ENCODE measurements at regions not wholly inside any gene's neighbourhood (a gene's known extent, or its start where the extent isn't known, plus 50 kb on each side); places are given as distances from the start of the nearest gene placed in this dataset.

- 95% methylated on average over 2 of the region's 5 CpGs for WGBS (ENCODE audit: insufficient coverage, low lambda C conversion rate)
- no peaks in the 10 kb centered on the region for H3K9me3 ChIP-seq (ENCODE audit: control insufficient read depth, low read depth, low read length)
Measured at GRCh38 chr1:65728504-65728903, 64.2 kb upstream of the PDE4B start.

GRCh38 chr1:65729259-65729658, 63.4 kb upstream of the PDE4B start:
- no peaks in the 10 kb centered on the region for H3K4me1 ChIP-seq (ENCODE audit: control insufficient read depth, insufficient read depth, low read length)
- no peak overlapping the region for H3K4me3 ChIP-seq (ENCODE audit: low read length)
- WGBS (ENCODE audit: insufficient coverage, low lambda C conversion rate), result no CpG with 5 or more reads among the region's 2 CpGs
- DNase-seq, result no peak
- H3K9me3 ChIP-seq (ENCODE audit: control insufficient read depth, low read depth, low read length), result no peaks in the 10 kb centered on the region
- peaks cover 3% of the 10 kb centered on the region for H3K27me3 ChIP-seq (ENCODE audit: control insufficient read depth, insufficient read depth, low read length)
- H3K36me3 ChIP-seq (ENCODE audit: control insufficient read depth, insufficient read depth, low read length), result no peaks in the 10 kb centered on the region
- no peak overlapping the region for H3K27ac ChIP-seq (ENCODE audit: low read length)

More at GRCh38 chr1:65728504-65728903, 64.2 kb upstream of the PDE4B start:
- Histone ChIP-seq H3K27me3 (ENCODE audit: control insufficient read depth, insufficient read depth, low read length) (peaks cover 3% of the 10 kb centered on the region), H3K4me3 (ENCODE audit: low read length) (no peak overlapping the region), H3K36me3 (ENCODE audit: control insufficient read depth, insufficient read depth, low read length) (no peaks in the 10 kb centered on the region), H3K27ac (ENCODE audit: low read length) (no peak overlapping the region), H3K4me1 (ENCODE audit: control insufficient read depth, insufficient read depth, low read length) (no peaks in the 10 kb centered on the region)
- no peak for DNase-seq

- no peak overlapping the region for H3K27ac ChIP-seq (ENCODE audit: low read length)
- no peaks in the 10 kb centered on the region for H3K36me3 ChIP-seq (ENCODE audit: control insufficient read depth, insufficient read depth, low read length)
- no peaks in the 10 kb centered on the region for H3K27me3 ChIP-seq (ENCODE audit: control insufficient read depth, insufficient read depth, low read length)
- H3K4me1 ChIP-seq (ENCODE audit: control insufficient read depth, insufficient read depth, low read length), result no peaks in the 10 kb centered on the region
- DNase-seq, result no peak
- H3K4me3 ChIP-seq (ENCODE audit: low read length), result no peak overlapping the region
- WGBS (ENCODE audit: insufficient coverage, low lambda C conversion rate), result 88% methylated on average over 1 of the region's 2 CpGs
- no peaks in the 10 kb centered on the region for H3K9me3 ChIP-seq (ENCODE audit: control insufficient read depth, low read depth, low read length)
Measured at GRCh38 chr1:65734979-65735378, 57.7 kb upstream of the PDE4B start.

GRCh38 chr1:65741993-65742392, 50.7 kb upstream of the PDE4B start:
- Histone ChIP-seq H3K4me3 (ENCODE audit: low read length) (no peak overlapping the region), H3K27ac (ENCODE audit: low read length) (no peak overlapping the region), H3K27me3 (ENCODE audit: control insufficient read depth, insufficient read depth, low read length) (no peaks in the 10 kb centered on the region), H3K9me3 (ENCODE audit: control insufficient read depth, low read depth, low read length) (peaks cover 4% of the 10 kb centered on the region), H3K36me3 (ENCODE audit: control insufficient read depth, insufficient read depth, low read length) (no peaks in the 10 kb centered on the region), H3K4me1 (ENCODE audit: control insufficient read depth, insufficient read depth, low read length) (no peaks in the 10 kb centered on the region)
- DNase-seq, result no peak
- WGBS (ENCODE audit: insufficient coverage, low lambda C conversion rate), result 100% methylated on average over 2 of the region's 2 CpGs

Data from large intestine (tissue), 3 donors.